Neutrophil (primary cell): ENCODE measurements at regions not wholly inside any gene's neighbourhood (a gene's known extent, or its start where the extent isn't known, plus 50 kb on each side); places are given as distances from the start of the nearest gene placed in this dataset.
A peak's percentile ranks its signal among the peaks of the same experiment; 100 is the strongest.

Experiments
- H3K27ac ChIP-seq: fragments of 200-600 bp; sonication (generic); 2 replicates; pipeline ENCODE4 v1.5.1; 2016; ENCODE audit warnings: mild to moderate bottlenecking, moderate library complexity
- H3K27me3 ChIP-seq: fragments of 200-600 bp; sonication (generic); 2 replicates; pipeline ENCODE4 v1.6.0; 2016; ENCODE audit warnings: mild to moderate bottlenecking
- H3K36me3 ChIP-seq: fragments of 200-600 bp; sonication (generic); 2 replicates; pipeline ENCODE4 v1.5.1; 2017
- H3K4me1 ChIP-seq, 2 experiments: fragments of 200-600 bp in 1 of 2; sonication (generic) in 1 of 2; 1 replicate in 1 of 2; 2 replicates in 1 of 2; pipeline versions ENCODE4 v1.5.1 to v1.6.1; 2013 to 2016; ENCODE audit warnings: low read depth in 1 of 2, low read length in 1 of 2, mild to moderate bottlenecking in 1 of 2, moderate library complexity in 1 of 2; ENCODE audit not compliant: control insufficient read depth in 1 of 2, insufficient read depth in 1 of 2
- H3K4me3 ChIP-seq, 2 experiments: fragments of 200-600 bp in 1 of 2; sonication (generic) in 1 of 2; 1 replicate in 1 of 2; 2 replicates in 1 of 2; pipeline ENCODE4 v1.5.1; 2013 to 2016; ENCODE audit warnings: low read depth in 1 of 2, low read length in 1 of 2, mild to moderate bottlenecking in 1 of 2, moderate library complexity in 1 of 2
- H3K9me3 ChIP-seq: fragments of 200-600 bp; sonication (generic); 2 replicates; pipeline ENCODE4 v1.5.1; 2016
- TF ChIP-seq, protein P1 (sequence below): fragments of 200-600 bp; sonication (generic); IDR thresholded peaks from 2 replicates; pipeline ENCODE4 v1.5.1; 2016; ENCODE audit warnings: antibody characterized with exemption

- no peak overlapping the region for H3K4me3 ChIP-seq
- TF ChIP-seq, protein P1, sequence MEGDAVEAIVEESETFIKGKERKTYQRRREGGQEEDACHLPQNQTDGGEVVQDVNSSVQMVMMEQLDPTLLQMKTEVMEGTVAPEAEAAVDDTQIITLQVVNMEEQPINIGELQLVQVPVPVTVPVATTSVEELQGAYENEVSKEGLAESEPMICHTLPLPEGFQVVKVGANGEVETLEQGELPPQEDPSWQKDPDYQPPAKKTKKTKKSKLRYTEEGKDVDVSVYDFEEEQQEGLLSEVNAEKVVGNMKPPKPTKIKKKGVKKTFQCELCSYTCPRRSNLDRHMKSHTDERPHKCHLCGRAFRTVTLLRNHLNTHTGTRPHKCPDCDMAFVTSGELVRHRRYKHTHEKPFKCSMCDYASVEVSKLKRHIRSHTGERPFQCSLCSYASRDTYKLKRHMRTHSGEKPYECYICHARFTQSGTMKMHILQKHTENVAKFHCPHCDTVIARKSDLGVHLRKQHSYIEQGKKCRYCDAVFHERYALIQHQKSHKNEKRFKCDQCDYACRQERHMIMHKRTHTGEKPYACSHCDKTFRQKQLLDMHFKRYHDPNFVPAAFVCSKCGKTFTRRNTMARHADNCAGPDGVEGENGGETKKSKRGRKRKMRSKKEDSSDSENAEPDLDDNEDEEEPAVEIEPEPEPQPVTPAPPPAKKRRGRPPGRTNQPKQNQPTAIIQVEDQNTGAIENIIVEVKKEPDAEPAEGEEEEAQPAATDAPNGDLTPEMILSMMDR = no peak
- H3K27ac ChIP-seq = no peak overlapping the region
- no peaks in the 10 kb centered on the region for H3K27me3 ChIP-seq
- H3K9me3 ChIP-seq = no peaks in the 10 kb centered on the region
- H3K36me3 ChIP-seq = no peaks in the 10 kb centered on the region
- H3K4me1 ChIP-seq = peaks cover 7 to 8% of the 10 kb centered on the region in 2 experiments
Measured at GRCh38 chr5:39765366-39765765, 340.6 kb upstream of the DAB2 start.

DNA sequence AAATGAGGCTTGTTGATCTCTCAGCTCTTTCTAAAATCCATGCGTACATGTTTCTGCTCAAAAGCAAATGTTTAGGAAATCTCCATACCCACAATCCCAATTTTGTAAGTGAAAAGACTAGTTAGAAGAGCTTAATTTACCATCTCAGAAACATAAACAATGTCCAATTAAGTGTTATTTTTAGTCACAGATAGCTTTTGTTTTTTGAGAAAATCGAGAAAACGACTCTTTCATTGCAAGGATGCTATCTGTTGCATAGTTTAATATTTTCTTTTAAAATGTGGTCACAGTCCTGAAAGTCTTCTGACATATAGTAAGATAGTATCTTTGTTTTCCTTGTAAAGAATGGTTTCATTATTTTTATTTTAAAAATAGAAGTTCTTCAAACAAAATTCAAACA, 338.0 kb upstream of the DAB2 start:
- Histone ChIP-seq H3K36me3 (no peaks in the 10 kb centered on the region), H3K4me3 (no peak overlapping the region), H3K4me1 (peaks cover 25 to 28% of the 10 kb centered on the region in 2 experiments), H3K27me3 (no peaks in the 10 kb centered on the region), H3K27ac (no peak overlapping the region), H3K9me3 (no peaks in the 10 kb centered on the region)
- TF ChIP-seq, protein P1 = no peak

DNA sequence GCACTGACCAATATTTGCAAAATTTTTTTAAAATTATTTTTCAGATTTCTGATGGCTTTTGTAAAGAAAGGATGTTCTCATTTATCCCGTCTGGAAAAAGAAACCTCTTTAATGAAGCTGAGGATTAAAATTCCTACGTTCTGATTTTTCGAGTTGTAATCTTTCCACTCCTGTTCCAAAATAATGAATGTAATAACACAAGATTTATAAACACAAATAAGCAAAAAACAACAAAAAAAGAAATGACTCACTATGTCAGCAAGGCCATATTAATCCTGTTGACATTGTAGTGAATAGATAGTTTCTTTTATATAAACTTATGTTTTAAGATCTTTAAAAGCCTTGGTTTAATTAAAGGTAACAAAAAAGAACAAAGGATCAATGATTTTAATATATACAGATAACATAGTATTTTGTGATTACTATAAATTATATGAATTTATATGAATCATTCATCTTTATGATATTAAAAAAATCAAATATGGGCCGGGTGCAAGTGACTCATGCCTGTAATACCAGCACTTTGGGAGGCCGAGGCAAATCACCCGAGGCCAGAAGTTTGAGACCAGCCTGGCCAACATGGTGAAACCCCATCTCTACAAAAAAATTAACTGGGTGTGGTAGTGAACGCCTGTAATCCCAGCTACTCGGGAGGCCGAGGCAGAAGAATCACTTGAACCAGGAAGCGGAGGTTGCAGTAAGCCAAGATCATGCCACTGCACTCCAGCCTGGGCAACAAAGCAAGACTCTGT, 336.6 kb upstream of the DAB2 start:
- Histone ChIP-seq H3K4me1 (peaks cover 25 to 28% of the 10 kb centered on the region in 2 experiments), H3K36me3 (no peaks in the 10 kb centered on the region), H3K4me3 (no peak overlapping the region), H3K27ac (no peak overlapping the region), H3K9me3 (no peaks in the 10 kb centered on the region), H3K27me3 (no peaks in the 10 kb centered on the region)
- TF ChIP-seq, protein P1 = no peak

- Histone ChIP-seq H3K36me3 (no peaks in the 10 kb centered on the region), H3K9me3 (no peaks in the 10 kb centered on the region), H3K27me3 (no peaks in the 10 kb centered on the region), H3K27ac (no peak overlapping the region), H3K4me1 (peaks cover 25 to 28% of the 10 kb centered on the region in 2 experiments), H3K4me3 (no peak overlapping the region)
- TF ChIP-seq, protein P1 = no peak
Measured at GRCh38 chr5:39760385-39761198, 335.8 kb upstream of the DAB2 start.

DNA sequence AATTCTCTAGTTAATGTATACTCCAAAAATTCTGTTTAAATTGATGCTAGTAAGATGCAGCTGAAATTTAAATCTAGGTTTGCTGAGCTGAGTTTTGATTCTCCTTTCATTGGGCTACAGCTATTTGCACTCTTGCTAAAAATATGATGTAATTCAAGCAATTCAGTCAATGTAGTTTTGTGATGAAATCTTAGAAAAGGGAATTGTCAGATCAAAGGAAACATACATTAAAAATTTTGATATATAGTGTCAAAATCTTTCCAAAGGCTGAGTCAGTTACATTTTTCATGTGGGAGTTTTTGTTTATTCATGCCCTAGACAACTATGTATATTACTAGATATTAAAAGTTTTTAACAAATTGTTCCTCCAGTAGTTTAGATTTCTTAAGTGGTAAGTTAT, 334.9 kb upstream of the DAB2 start:
- Histone ChIP-seq H3K4me1 (peaks cover 25 to 28% of the 10 kb centered on the region in 2 experiments), H3K27me3 (no peaks in the 10 kb centered on the region), H3K4me3 (no peak overlapping the region), H3K36me3 (no peaks in the 10 kb centered on the region), H3K27ac (peak overlapping the region; percentile 8), H3K9me3 (no peaks in the 10 kb centered on the region)
- TF ChIP-seq, protein P1 = no peak
